Effector memory CD8-positive, alpha-beta T cell (primary cell): ENCODE measurements at regions not wholly inside any gene's neighbourhood (a gene's known extent, or its start where the extent isn't known, plus 50 kb on each side); places are given as distances from the start of the nearest gene placed in this dataset.

Source experiments
- ATAC-seq: fragments of 150-1000 bp; cut with Tn5 transposase; replicated peaks from 2 replicates; pipeline ENCODE4 v1.10.0; 2021; ENCODE audit warnings: mild to moderate bottlenecking, moderate library complexity
- DNase-seq, 3 experiments: peaks; one replicate each; pipeline ENCODE4 v3.0.0; 2021
- H3K27ac Mint-ChIP-seq, 2 donors: one replicate each; pipeline ENCODE4 v1.8.0; 2022; ENCODE audit warnings: mild to moderate bottlenecking in 2 of 2, mixed read lengths in 2 of 2, moderate library complexity in 2 of 2
- H3K27me3 Mint-ChIP-seq, 2 donors: one replicate each; pipeline ENCODE4 v1.8.0; 2022; ENCODE audit warnings: mixed read lengths in 2 of 2
- H3K36me3 Mint-ChIP-seq: one replicate; pipeline ENCODE4 v1.8.0; 2022; ENCODE audit warnings: mild to moderate bottlenecking, moderate library complexity, mixed read lengths; ENCODE audit not compliant: insufficient read depth
- H3K4me1 Mint-ChIP-seq, 2 donors: one replicate each; pipeline ENCODE4 v1.8.0; 2022; ENCODE audit warnings: low read depth in 2 of 2, mixed read lengths in 2 of 2
- H3K4me3 Mint-ChIP-seq, 2 donors: one replicate each; pipeline ENCODE4 v1.8.0; 2022; ENCODE audit warnings: mild to moderate bottlenecking in 2 of 2, mixed read lengths in 2 of 2, moderate library complexity in 2 of 2
- H3K9me3 Mint-ChIP-seq, 2 donors: one replicate each; pipeline ENCODE4 v1.8.0; 2022; ENCODE audit warnings: mixed read lengths in 2 of 2

GRCh38 chr7:115475761-115476385 lies 554.0 kb downstream of the MDFIC start:
- peaks cover 7 to 10% of the 10 kb centered on the region in 2 donors for H3K4me1 Mint-ChIP-seq
- H3K4me3 Mint-ChIP-seq: no peak overlapping the region
- H3K27ac Mint-ChIP-seq: no peak overlapping the region
- DNase-seq (no peak), ATAC-seq (peak; percentile 72)
- H3K27me3 Mint-ChIP-seq: peaks cover 26 to 28% of the 10 kb centered on the region in 2 donors
- no peaks in the 10 kb centered on the region for H3K9me3 Mint-ChIP-seq
- H3K36me3 Mint-ChIP-seq: peaks cover 2% of the 10 kb centered on the region

- Mint-ChIP-seq H3K4me3 (no peak overlapping the region), H3K9me3 (no peaks in the 10 kb centered on the region), H3K27me3 (peaks cover 25 to 26% of the 10 kb centered on the region in 2 donors), H3K27ac (no peak overlapping the region), H3K4me1 (peaks cover 7 to 10% of the 10 kb centered on the region in 2 donors), H3K36me3 (peaks cover 2% of the 10 kb centered on the region)
- ATAC-seq (no peak), DNase-seq (no peak)
Observed at GRCh38 chr7:115475206-115475605, 553.3 kb downstream of the MDFIC start.

GRCh38 chr7:115474137-115474536 lies 552.2 kb downstream of the MDFIC start:
- Mint-ChIP-seq H3K27me3 (peaks cover 16 to 17% of the 10 kb centered on the region in 2 donors), H3K4me3 (no peak overlapping the region), H3K4me1 (peaks cover 7 to 10% of the 10 kb centered on the region in 2 donors), H3K36me3 (peaks cover 2% of the 10 kb centered on the region), H3K9me3 (no peaks in the 10 kb centered on the region), H3K27ac (no peak overlapping the region)
- ATAC-seq (no peak), DNase-seq (no peak)

GRCh38 chr7:115471891-115472290 lies 550.0 kb downstream of the MDFIC start:
- peaks cover 6 to 9% of the 10 kb centered on the region in 2 donors for H3K27me3 Mint-ChIP-seq
- DNase-seq (no peak), ATAC-seq (no peak)
- peaks cover 3 to 7% of the 10 kb centered on the region in 2 donors for H3K4me1 Mint-ChIP-seq
- H3K9me3 Mint-ChIP-seq: no peaks in the 10 kb centered on the region
- no peak overlapping the region for H3K4me3 Mint-ChIP-seq
- H3K36me3 Mint-ChIP-seq: no peaks in the 10 kb centered on the region
- H3K27ac Mint-ChIP-seq: no peak overlapping the region

GRCh38 chr7:115462301-115463015 lies 540.6 kb downstream of the MDFIC start:
- Mint-ChIP-seq H3K9me3 (no peaks in the 10 kb centered on the region), H3K4me3 (no peak overlapping the region), H3K27me3 (no peaks in the 10 kb centered on the region), H3K4me1 (no peaks in the 10 kb centered on the region), H3K27ac (no peak overlapping the region), H3K36me3 (peaks cover 3% of the 10 kb centered on the region)
- DNase-seq (no peak), ATAC-seq (no peak)

- ATAC-seq: no peak
- Mint-ChIP-seq H3K36me3 (no peaks in the 10 kb centered on the region), H3K27ac (no peak overlapping the region)
Observed at GRCh38 chr7:115449689-115450088, 527.8 kb downstream of the MDFIC start.

GRCh38 chr7:115447495-115447894 lies 525.6 kb downstream of the MDFIC start:
- no peaks in the 10 kb centered on the region for H3K4me1 Mint-ChIP-seq

More at GRCh38 chr7:115449689-115450088, 527.8 kb downstream of the MDFIC start:
- Mint-ChIP-seq H3K27me3 (peaks cover 12 to 13% of the 10 kb centered on the region in 2 donors), H3K4me1 (no peaks in the 10 kb centered on the region), H3K4me3 (no peak overlapping the region), H3K9me3 (no peaks in the 10 kb centered on the region)
- DNase-seq: no peak

GRCh38 chr7:115441033-115441432 lies 519.1 kb downstream of the MDFIC start:
- Mint-ChIP-seq H3K4me3 (no peak overlapping the region), H3K36me3 (no peaks in the 10 kb centered on the region), H3K27ac (no peak overlapping the region), H3K4me1 (no peaks in the 10 kb centered on the region), H3K9me3 (no peaks in the 10 kb centered on the region), H3K27me3 (peaks cover 12 to 20% of the 10 kb centered on the region in 2 donors)
- ATAC-seq (no peak), DNase-seq (no peak)

More at GRCh38 chr7:115447495-115447894, 525.6 kb downstream of the MDFIC start:
- H3K9me3 Mint-ChIP-seq: no peaks in the 10 kb centered on the region
- no peaks in the 10 kb centered on the region for H3K36me3 Mint-ChIP-seq
- DNase-seq: no peak
- peaks cover 10% of the 10 kb centered on the region in 2 donors for H3K27me3 Mint-ChIP-seq
- H3K4me3 Mint-ChIP-seq: no peak overlapping the region
- ATAC-seq: no peak
- H3K27ac Mint-ChIP-seq: no peak overlapping the region

- no peaks in the 10 kb centered on the region for H3K36me3 Mint-ChIP-seq
- no peak overlapping the region for H3K27ac Mint-ChIP-seq
- no peak for ATAC-seq
Observed at GRCh38 chr7:115435178-115435577, 513.3 kb downstream of the MDFIC start.

GRCh38 chr7:115429918-115430317 lies 508.0 kb downstream of the MDFIC start:
- Mint-ChIP-seq H3K9me3 (no peaks in the 10 kb centered on the region), H3K4me3 (no peak overlapping the region), H3K36me3 (no peaks in the 10 kb centered on the region), H3K27me3 (peaks cover 0 to 13% of the 10 kb centered on the region in 2 donors), H3K4me1 (no peaks in the 10 kb centered on the region), H3K27ac (no peak overlapping the region)
- no peak for DNase-seq
- ATAC-seq: no peak

More at GRCh38 chr7:115435178-115435577, 513.3 kb downstream of the MDFIC start:
- no peak for DNase-seq
- Mint-ChIP-seq H3K4me3 (no peak overlapping the region), H3K27me3 (peaks cover 0 to 13% of the 10 kb centered on the region in 2 donors), H3K4me1 (no peaks in the 10 kb centered on the region), H3K9me3 (no peaks in the 10 kb centered on the region)

- H3K9me3 Mint-ChIP-seq: no peaks in the 10 kb centered on the region
- no peak for ATAC-seq
- H3K27me3 Mint-ChIP-seq: no peaks in the 10 kb centered on the region
- DNase-seq: no peak
- no peaks in the 10 kb centered on the region for H3K4me1 Mint-ChIP-seq
- no peak overlapping the region for H3K27ac Mint-ChIP-seq
- H3K36me3 Mint-ChIP-seq: no peaks in the 10 kb centered on the region
- no peak overlapping the region for H3K4me3 Mint-ChIP-seq
Observed at GRCh38 chr7:115417662-115418061, 495.8 kb downstream of the MDFIC start.

GRCh38 chr7:115410972-115411686 lies 489.2 kb downstream of the MDFIC start:
- ATAC-seq (peak; percentile 71), DNase-seq (no peak)
- H3K9me3 Mint-ChIP-seq: no peaks in the 10 kb centered on the region
- no peaks in the 10 kb centered on the region for H3K27me3 Mint-ChIP-seq
- peaks cover 10 to 17% of the 10 kb centered on the region in 2 donors for H3K4me1 Mint-ChIP-seq
- H3K27ac Mint-ChIP-seq: peak overlapping the region; percentile 59 to 78
- H3K36me3 Mint-ChIP-seq: peaks cover 4% of the 10 kb centered on the region
- H3K4me3 Mint-ChIP-seq: peak overlapping the region in 1 of 2 donors; percentile 29

- peak overlapping the region in 1 of 2 donors; percentile 29 for H3K4me3 Mint-ChIP-seq
- H3K9me3 Mint-ChIP-seq: no peaks in the 10 kb centered on the region
- peak overlapping the region; percentile 59 to 78 for H3K27ac Mint-ChIP-seq
- H3K36me3 Mint-ChIP-seq: peaks cover 4% of the 10 kb centered on the region
- peak; percentile 79 for ATAC-seq
- DNase-seq: peak in 1 of 3 experiments; percentile 0
- no peaks in the 10 kb centered on the region for H3K27me3 Mint-ChIP-seq
- H3K4me1 Mint-ChIP-seq: peaks cover 10 to 17% of the 10 kb centered on the region in 2 donors
Observed at GRCh38 chr7:115410434-115410820, 488.5 kb downstream of the MDFIC start.
